ENCODE measurements at regions not wholly inside any gene's neighbourhood (a gene's known extent, or its start where the extent isn't known, plus 50 kb on each side); places are given as distances from the start of the nearest gene placed in this dataset.

GRCh38 chr2:224320660-224321059, 81.2 kb downstream of the FAM124B start (continued):
- no peak for TF ChIP-seq SP2 (IDR thresholded peaks at IDR 0.05; ENCODE audit: low read length)
- TF ChIP-seq CBX5 (IDR thresholded peaks at IDR 0.05; ENCODE audit: low read depth, low read length): no peak
- no peak for TF ChIP-seq HDAC2 (IDR thresholded peaks at IDR 0.05; ENCODE audit: borderline replicate concordance in 1 of 2, low read depth in 2 of 2, low read length in 2 of 2)
- TF ChIP-seq NANOG (IDR thresholded peaks at IDR 0.05; ENCODE audit: insufficient read depth, low read depth, low read length, poor library complexity, severe bottlenecking): no peak
- no peak for TF ChIP-seq RXRA (IDR thresholded peaks at IDR 0.05; ENCODE audit: insufficient read depth, low read depth, low read length)
- no peak for TF ChIP-seq RAD21 (IDR thresholded peaks at IDR 0.05 in 1 of 2, conservative IDR thresholded peaks at IDR 0.05 in 1 of 2; ENCODE audit: low read depth in 2 of 2, low read length in 2 of 2)
- TF ChIP-seq EZH2 (IDR thresholded peaks at IDR 0.05; ENCODE audit: low read depth, low read length, severe bottlenecking): no peak
